Gastrocnemius medialis (tissue), 4 donors: ENCODE measurements at regions not wholly inside any gene's neighbourhood (a gene's known extent, or its start where the extent isn't known, plus 50 kb on each side); places are given as distances from the start of the nearest gene placed in this dataset.

Experiments
- ATAC-seq, 2 donors: fragments of 150-250 bp; one replicate each; pipeline ENCODE4 v1.9.1; 2016
- DNase-seq, 2 donors: peaks; one replicate each; pipeline ENCODE4 v3.0.0-alpha.2; 2019
- H3K27ac ChIP-seq, 4 donors: fragments of 200-600 bp; sonication (generic); 1 replicate in 1 of 4; 2 replicates in 3 of 4; pipeline ENCODE4 v1.5.1; 2016 to 2018; ENCODE audit warnings: mild to moderate bottlenecking in 2 of 4, moderate library complexity in 1 of 4
- H3K27me3 ChIP-seq, 3 donors: fragments of 200-600 bp; sonication (generic) in 2 of 3; 1 replicate in 1 of 3; 2 replicates in 2 of 3; pipeline versions ENCODE4 v1.5.1 to v1.6.0; 2016 to 2019; ENCODE audit warnings: mild to moderate bottlenecking in 1 of 3, moderate library complexity in 1 of 3
- H3K36me3 ChIP-seq, 2 donors: fragments of 200-600 bp; sonication (generic) in 1 of 2; one replicate each; pipeline ENCODE4 v1.5.1; 2017 to 2018
- H3K4me1 ChIP-seq, 2 donors: fragments of 200-600 bp; sonication (generic) in 1 of 2; one replicate each; pipeline ENCODE4 v1.5.1; 2016 to 2017; ENCODE audit warnings: mild to moderate bottlenecking in 2 of 2
- H3K4me3 ChIP-seq, 4 donors: fragments of 200-600 bp; sonication (generic) in 3 of 4; 1 replicate in 1 of 4; 2 replicates in 3 of 4; pipeline ENCODE4 v1.5.1; 2016 to 2019; ENCODE audit warnings: mild to moderate bottlenecking in 2 of 4
- H3K9me3 ChIP-seq, 3 donors: fragments of 200-600 bp; sonication (generic) in 2 of 3; 1 replicate in 1 of 3; 2 replicates in 2 of 3; pipeline ENCODE4 v1.5.1; 2016 to 2019
- POLR2A ChIP-seq, 2 donors: fragments of 450-650 bp; IDR thresholded peaks; one replicate each; pipeline ENCODE4 v1.6.1; 2017; ENCODE audit warnings: antibody characterized with exemption in 2 of 2, mild to moderate bottlenecking in 2 of 2, moderate library complexity in 2 of 2
- in situ Hi-C, 4 donors: fragments of 200-750 bp; cut with MboI; loops; one replicate each; pipeline versions ENCODE4 v1.15.0 to v1.8.0; 2017; ENCODE audit warnings: low sequenced_read_pairs in 4 of 4
- intact Hi-C: fragments of 100-400 bp; cut with DNase I; formaldehyde crosslinking; loops from one replicate; pipeline ENCODE4 v1.15.1; 2023; ENCODE audit warnings: low total_unique reads
- TF ChIP-seq, protein P1 (sequence below), 5 experiments: fragments of 450-650 bp in 3 of 5; fragments of 200-600 bp in 2 of 5; sonication (generic) in 2 of 5; IDR thresholded peaks in 4 of 5; conservative IDR thresholded peaks in 1 of 5; 1 replicate in 4 of 5; 2 replicates in 1 of 5; pipeline ENCODE4 v1.5.1; 2016 to 2019; ENCODE audit warnings: antibody characterized with exemption in 5 of 5, mild to moderate bottlenecking in 3 of 5, moderate library complexity in 3 of 5

DNA sequence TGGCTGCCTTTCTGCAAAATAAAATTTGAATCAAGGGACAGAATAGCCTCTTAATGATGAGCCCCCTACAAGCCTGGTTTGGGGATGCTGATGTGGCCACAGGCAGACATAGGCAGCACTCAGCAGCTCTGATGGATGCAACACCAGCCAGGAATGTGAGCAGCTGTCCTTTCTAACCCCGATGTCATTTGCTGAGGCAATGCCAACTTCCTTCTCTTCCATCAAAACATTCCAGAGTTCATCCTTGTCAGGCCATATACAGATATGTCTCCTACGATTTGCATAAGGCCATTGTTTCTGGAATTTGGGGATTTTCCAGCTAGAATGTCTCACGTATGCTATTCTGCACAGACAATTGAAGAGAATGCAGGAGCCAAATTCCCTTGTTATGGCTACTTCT is 52.1 kb upstream of the MYOCD start:
- in situ Hi-C loops, result no loop called here
- Histone ChIP-seq H3K4me1 (no peaks in the 10 kb centered on the region), H3K36me3 (no peaks in the 10 kb centered on the region), H3K4me3 (no peak overlapping the region), H3K27ac (no peak overlapping the region), H3K9me3 (no peaks in the 10 kb centered on the region), H3K27me3 (no peaks in the 10 kb centered on the region)
- TF ChIP-seq POLR2A (IDR thresholded peaks at IDR 0.05), result no peak
- TF ChIP-seq, protein P1, sequence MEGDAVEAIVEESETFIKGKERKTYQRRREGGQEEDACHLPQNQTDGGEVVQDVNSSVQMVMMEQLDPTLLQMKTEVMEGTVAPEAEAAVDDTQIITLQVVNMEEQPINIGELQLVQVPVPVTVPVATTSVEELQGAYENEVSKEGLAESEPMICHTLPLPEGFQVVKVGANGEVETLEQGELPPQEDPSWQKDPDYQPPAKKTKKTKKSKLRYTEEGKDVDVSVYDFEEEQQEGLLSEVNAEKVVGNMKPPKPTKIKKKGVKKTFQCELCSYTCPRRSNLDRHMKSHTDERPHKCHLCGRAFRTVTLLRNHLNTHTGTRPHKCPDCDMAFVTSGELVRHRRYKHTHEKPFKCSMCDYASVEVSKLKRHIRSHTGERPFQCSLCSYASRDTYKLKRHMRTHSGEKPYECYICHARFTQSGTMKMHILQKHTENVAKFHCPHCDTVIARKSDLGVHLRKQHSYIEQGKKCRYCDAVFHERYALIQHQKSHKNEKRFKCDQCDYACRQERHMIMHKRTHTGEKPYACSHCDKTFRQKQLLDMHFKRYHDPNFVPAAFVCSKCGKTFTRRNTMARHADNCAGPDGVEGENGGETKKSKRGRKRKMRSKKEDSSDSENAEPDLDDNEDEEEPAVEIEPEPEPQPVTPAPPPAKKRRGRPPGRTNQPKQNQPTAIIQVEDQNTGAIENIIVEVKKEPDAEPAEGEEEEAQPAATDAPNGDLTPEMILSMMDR (IDR thresholded peaks at IDR 0.05 in 4 of 5, conservative IDR thresholded peaks at IDR 0.05 in 1 of 5), result no peak
- no peak for ATAC-seq
- DNase-seq, result no peak
- intact Hi-C loops, result no loop called here
